NCI-H2227 treated with DMSO at 0.1 percent for 48 hours (cell line): ENCODE measurements at regions not wholly inside any gene's neighbourhood (a gene's known extent, or its start where the extent isn't known, plus 50 kb on each side); places are given as distances from the start of the nearest gene placed in this dataset.

ENCODE experiments used
- DNase-seq: peaks from one replicate; lab custom pipeline; 2025; lab: John Stamatoyannopoulos, UW

- no peak for DNase-seq
These were observed 457.4 kb upstream of the DSEL start for GRCh38 chr18:67973916-67974315.

GRCh38 chr18:67969458-67969857 lies 452.9 kb upstream of the DSEL start:
- peak; percentile 32 for DNase-seq

GRCh38 chr18:67966224-67966623 lies 449.7 kb upstream of the DSEL start:
- no peak for DNase-seq

- no peak for DNase-seq
These were observed 447.9 kb upstream of the DSEL start for GRCh38 chr18:67964462-67964861.

- DNase-seq, result no peak
These were observed 445.4 kb upstream of the DSEL start for GRCh38 chr18:67961701-67962440.

- no peak for DNase-seq
These were observed 441.2 kb upstream of the DSEL start for GRCh38 chr18:67957684-67958083.

GRCh38 chr18:67954594-67954993 lies 438.1 kb upstream of the DSEL start:
- DNase-seq, result peak; percentile 67

GRCh38 chr18:67951137-67951536 lies 434.6 kb upstream of the DSEL start:
- no peak for DNase-seq

GRCh38 chr18:67938660-67939059 lies 422.1 kb upstream of the DSEL start:
- no peak for DNase-seq

- no peak for DNase-seq
These were observed 419.1 kb upstream of the DSEL start for GRCh38 chr18:67935638-67936037.

GRCh38 chr18:67933271-67933670 lies 416.8 kb upstream of the DSEL start:
- DNase-seq, result no peak

- no peak for DNase-seq
These were observed 415.8 kb upstream of the DSEL start for GRCh38 chr18:67932271-67932670.

GRCh38 chr18:67926929-67927864 lies 410.7 kb upstream of the DSEL start:
- no peak for DNase-seq

- DNase-seq, result no peak
These were observed 408.1 kb upstream of the DSEL start for GRCh38 chr18:67924656-67925055.

GRCh38 chr18:67919316-67919715 lies 402.8 kb upstream of the DSEL start:
- no peak for DNase-seq

- peak; percentile 79 for DNase-seq
These were observed 399.6 kb upstream of the DSEL start for GRCh38 chr18:67916097-67916496.

GRCh38 chr18:67913040-67913439 lies 396.5 kb upstream of the DSEL start:
- no peak for DNase-seq

- DNase-seq, result no peak
These were observed 385.1 kb upstream of the DSEL start for GRCh38 chr18:67901573-67901972.

GRCh38 chr18:67896451-67896850 lies 379.9 kb upstream of the DSEL start:
- DNase-seq, result no peak

GRCh38 chr18:67893916-67894315 lies 377.4 kb upstream of the DSEL start:
- no peak for DNase-seq

- DNase-seq, result no peak
These were observed 360.4 kb upstream of the DSEL start for GRCh38 chr18:67876871-67877270.

GRCh38 chr18:67875944-67876343 lies 359.4 kb upstream of the DSEL start:
- DNase-seq, result no peak

- no peak for DNase-seq
These were observed 358.5 kb upstream of the DSEL start for GRCh38 chr18:67875060-67875459.
